A673 (cell line): ENCODE measurements at regions not wholly inside any gene's neighbourhood (a gene's known extent, or its start where the extent isn't known, plus 50 kb on each side); places are given as distances from the start of the nearest gene placed in this dataset.

Experiments used
- EZH2 ChIP-seq: fragments of 200-600 bp; sonication (generic); IDR thresholded peaks from 2 replicates; pipeline ENCODE4 v1.6.1; 2017; ENCODE audit warnings: borderline replicate concordance, low read depth, mild to moderate bottlenecking, mixed read lengths, antibody characterized with exemption, low read length; ENCODE audit not compliant: poor library complexity, severe bottlenecking
- TF ChIP-seq, protein P1 (sequence below): fragments of 300-800, 200-600 bp; sonication (generic); conservative IDR thresholded peaks from 2 replicates; pipeline ENCODE4 v1.5.1; 2017; ENCODE audit warnings: low read depth, mild to moderate bottlenecking, antibody characterized with exemption, low read length, moderate library complexity, mixed read lengths

DNA sequence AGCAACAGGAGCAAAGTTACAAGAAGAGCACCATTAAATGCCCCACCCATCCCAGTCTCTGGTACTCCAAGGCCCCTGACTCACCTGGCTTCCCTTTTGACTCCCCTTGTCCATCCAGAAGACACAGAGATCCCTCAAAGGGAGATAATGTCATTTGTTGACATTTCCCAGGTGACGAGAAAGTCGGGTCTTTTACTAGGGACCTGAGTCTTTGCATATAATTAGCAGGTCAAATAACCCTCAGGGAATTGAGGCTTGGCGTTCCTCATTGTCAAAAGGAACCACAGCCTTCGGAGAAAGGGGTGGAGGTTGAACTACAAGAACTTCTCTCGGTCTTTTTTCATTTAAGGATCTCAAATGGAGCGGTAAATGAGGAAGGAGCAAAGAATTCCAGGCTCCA is 133.2 kb downstream of the PROX1 start:
- TF ChIP-seq, protein P1, sequence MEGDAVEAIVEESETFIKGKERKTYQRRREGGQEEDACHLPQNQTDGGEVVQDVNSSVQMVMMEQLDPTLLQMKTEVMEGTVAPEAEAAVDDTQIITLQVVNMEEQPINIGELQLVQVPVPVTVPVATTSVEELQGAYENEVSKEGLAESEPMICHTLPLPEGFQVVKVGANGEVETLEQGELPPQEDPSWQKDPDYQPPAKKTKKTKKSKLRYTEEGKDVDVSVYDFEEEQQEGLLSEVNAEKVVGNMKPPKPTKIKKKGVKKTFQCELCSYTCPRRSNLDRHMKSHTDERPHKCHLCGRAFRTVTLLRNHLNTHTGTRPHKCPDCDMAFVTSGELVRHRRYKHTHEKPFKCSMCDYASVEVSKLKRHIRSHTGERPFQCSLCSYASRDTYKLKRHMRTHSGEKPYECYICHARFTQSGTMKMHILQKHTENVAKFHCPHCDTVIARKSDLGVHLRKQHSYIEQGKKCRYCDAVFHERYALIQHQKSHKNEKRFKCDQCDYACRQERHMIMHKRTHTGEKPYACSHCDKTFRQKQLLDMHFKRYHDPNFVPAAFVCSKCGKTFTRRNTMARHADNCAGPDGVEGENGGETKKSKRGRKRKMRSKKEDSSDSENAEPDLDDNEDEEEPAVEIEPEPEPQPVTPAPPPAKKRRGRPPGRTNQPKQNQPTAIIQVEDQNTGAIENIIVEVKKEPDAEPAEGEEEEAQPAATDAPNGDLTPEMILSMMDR = no peak
- TF ChIP-seq EZH2 = no peak
